GM18868 (cell line): ENCODE measurements at regions not wholly inside any gene's neighbourhood (a gene's known extent, or its start where the extent isn't known, plus 50 kb on each side); places are given as distances from the start of the nearest gene placed in this dataset.

Source experiments
- ATAC-seq: cut with Tn5 transposase; IDR thresholded peaks from one replicate; pipeline ENCODE4 v1.9.1; 2021; ENCODE audit warnings: mild to moderate bottlenecking, moderate library complexity; ENCODE audit not compliant: unreplicated experiment

- no peak for ATAC-seq
Observed at GRCh38 chr2:9793156-9793917, 49.9 kb upstream of the TAF1B start.
